ENCODE measurements at regions not wholly inside any gene's neighbourhood (a gene's known extent, or its start where the extent isn't known, plus 50 kb on each side); places are given as distances from the start of the nearest gene placed in this dataset.

DNA sequence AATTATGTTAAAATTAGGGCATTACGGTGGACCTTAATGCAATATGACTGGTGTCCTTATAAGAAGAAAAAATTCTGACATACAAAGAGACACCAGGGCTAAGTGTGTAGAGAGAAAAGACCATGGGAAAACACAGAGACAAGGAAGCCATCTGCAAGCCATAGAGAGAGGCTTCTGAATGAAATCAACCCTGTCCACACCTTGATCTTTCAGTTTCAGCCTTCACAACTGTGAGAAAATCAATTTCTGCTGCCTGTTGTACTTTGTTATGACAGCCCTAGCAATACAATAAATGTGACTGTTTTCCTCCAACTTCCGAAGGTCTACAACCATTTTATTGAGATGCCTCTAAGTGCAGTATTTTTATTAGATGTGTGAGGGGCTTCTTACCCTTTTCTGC lies 1407.2 kb downstream of the MRPL39 start:
- no peak for ATAC-seq (ENCODE audit: insufficient number of reproducible peaks, low FRiP score, low read depth)
- no peak overlapping the region for H3K4me3 ChIP-seq
- no peaks in the 10 kb centered on the region for H3K27me3 ChIP-seq (replicated peaks; ENCODE audit: insufficient read depth)
- DNase-seq (ENCODE audit: low spot score): no peak
- H3K27ac ChIP-seq: no peak overlapping the region
- H3K36me3 ChIP-seq: no peaks in the 10 kb centered on the region
- no peaks in the 10 kb centered on the region for H3K4me1 ChIP-seq (ENCODE audit: control insufficient read depth in 1 of 2, low read depth in 2 of 2)
- no peak for TF ChIP-seq CTCF (IDR thresholded peaks at IDR 0.05)
- H3K9me3 ChIP-seq: no peaks in the 10 kb centered on the region

GRCh38 chr21:24197923-24198322 lies 1409.4 kb downstream of the MRPL39 start:
- no peaks in the 10 kb centered on the region for H3K9me3 ChIP-seq
- ATAC-seq (ENCODE audit: insufficient number of reproducible peaks, low FRiP score, low read depth) (no peak), DNase-seq (ENCODE audit: low spot score) (no peak)
- H3K4me1 ChIP-seq (ENCODE audit: control insufficient read depth in 1 of 2, low read depth in 2 of 2): no peaks in the 10 kb centered on the region
- no peak overlapping the region for H3K27ac ChIP-seq
- H3K27me3 ChIP-seq (replicated peaks; ENCODE audit: insufficient read depth): no peaks in the 10 kb centered on the region
- H3K36me3 ChIP-seq: no peaks in the 10 kb centered on the region
- no peak overlapping the region for H3K4me3 ChIP-seq
- TF ChIP-seq CTCF (IDR thresholded peaks at IDR 0.05): no peak

DNA sequence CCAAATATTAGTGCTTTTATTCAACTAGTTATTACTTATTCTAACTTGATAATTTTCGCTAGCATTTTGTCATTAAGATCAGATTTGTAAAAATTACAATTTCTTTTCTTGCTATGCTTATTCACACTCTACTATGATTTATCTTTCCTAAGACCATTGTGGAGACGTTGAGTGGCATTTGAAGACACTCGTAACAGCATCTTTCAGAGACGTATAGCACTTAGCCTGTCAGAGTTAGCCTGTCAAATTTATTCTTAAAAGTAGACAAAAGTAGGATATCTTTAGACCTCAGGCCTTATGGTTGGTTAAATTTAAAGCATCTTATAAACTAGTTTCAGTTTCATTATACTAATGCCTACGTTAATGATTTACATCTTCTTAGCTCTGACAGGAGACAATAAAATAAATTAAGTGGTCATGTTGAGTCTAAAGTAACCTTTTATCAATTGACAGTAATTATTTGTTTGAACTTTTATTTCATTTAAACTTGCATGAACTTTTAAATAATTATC lies 1410.1 kb downstream of the MRPL39 start:
- Histone ChIP-seq H3K4me3 (no peak overlapping the region), H3K27me3 (replicated peaks; ENCODE audit: insufficient read depth) (no peaks in the 10 kb centered on the region), H3K4me1 (ENCODE audit: control insufficient read depth in 1 of 2, low read depth in 2 of 2) (no peaks in the 10 kb centered on the region), H3K27ac (no peak overlapping the region), H3K36me3 (no peaks in the 10 kb centered on the region), H3K9me3 (no peaks in the 10 kb centered on the region)
- DNase-seq (ENCODE audit: low spot score) (no peak), ATAC-seq (ENCODE audit: insufficient number of reproducible peaks, low FRiP score, low read depth) (no peak)
- no peak for TF ChIP-seq CTCF (IDR thresholded peaks at IDR 0.05)

- Histone ChIP-seq H3K27ac (no peak overlapping the region), H3K9me3 (no peaks in the 10 kb centered on the region), H3K27me3 (replicated peaks; ENCODE audit: insufficient read depth) (no peaks in the 10 kb centered on the region), H3K36me3 (no peaks in the 10 kb centered on the region), H3K4me3 (no peak overlapping the region), H3K4me1 (ENCODE audit: control insufficient read depth in 1 of 2, low read depth in 2 of 2) (no peaks in the 10 kb centered on the region)
- no peak for ATAC-seq (ENCODE audit: insufficient number of reproducible peaks, low FRiP score, low read depth)
- TF ChIP-seq CTCF (IDR thresholded peaks at IDR 0.05): no peak
- DNase-seq (ENCODE audit: low spot score): no peak
These were observed 1418.8 kb downstream of the MRPL39 start for GRCh38 chr21:24188506-24188905.

- H3K27ac ChIP-seq: no peak overlapping the region
- no peaks in the 10 kb centered on the region for H3K36me3 ChIP-seq
- H3K4me1 ChIP-seq (ENCODE audit: control insufficient read depth in 1 of 2, low read depth in 2 of 2): no peaks in the 10 kb centered on the region
- no peak overlapping the region for H3K4me3 ChIP-seq
- H3K9me3 ChIP-seq: peaks cover 3% of the 10 kb centered on the region
- no peaks in the 10 kb centered on the region for H3K27me3 ChIP-seq (replicated peaks; ENCODE audit: insufficient read depth)
- ATAC-seq (ENCODE audit: insufficient number of reproducible peaks, low FRiP score, low read depth) (no peak), DNase-seq (ENCODE audit: low spot score) (no peak)
- no peak for TF ChIP-seq CTCF (IDR thresholded peaks at IDR 0.05)
These were observed 1424.2 kb downstream of the MRPL39 start for GRCh38 chr21:24183077-24183476.
